Bronchial epithelial cell (primary cell): ENCODE measurements at regions not wholly inside any gene's neighbourhood (a gene's known extent, or its start where the extent isn't known, plus 50 kb on each side); places are given as distances from the start of the nearest gene placed in this dataset.

Source experiments
- DNase-seq: peaks from one replicate; pipeline ENCODE4 v3.0.0-alpha.2; 2010; ENCODE audit warnings: low read depth
- FAIRE-seq: peaks from 2 replicates; lab custom pipeline; 2011; peaks lifted over from hg19 to GRCh38; lab: Jason Lieb, UNC
- H3K27me3 ChIP-seq: 2 replicates; pipeline ENCODE4 v1.5.1; 2011; ENCODE audit warnings: low read length; ENCODE audit not compliant: control insufficient read depth, insufficient read depth
- H3K36me3 ChIP-seq: 2 replicates; pipeline ENCODE4 v1.5.1; 2011; ENCODE audit warnings: low read length; ENCODE audit not compliant: control insufficient read depth, insufficient read depth
- H3K4me3 ChIP-seq: 2 replicates; pipeline ENCODE4 v1.5.1; 2011; ENCODE audit warnings: mild to moderate bottlenecking, low read depth, low read length, control low read depth
- CTCF ChIP-seq: IDR thresholded peaks from 2 replicates; pipeline ENCODE4 v1.5.1; 2011; ENCODE audit warnings: mild to moderate bottlenecking, moderate library complexity, low read length, control low read depth, inconsistent platforms; ENCODE audit not compliant: insufficient read depth, severe bottlenecking

- TF ChIP-seq CTCF, result no peak
- FAIRE-seq (no peak), DNase-seq (peak; percentile 94)
- H3K27me3 ChIP-seq, result no peaks in the 10 kb centered on the region
- no peaks in the 10 kb centered on the region for H3K36me3 ChIP-seq
- H3K4me3 ChIP-seq, result no peak overlapping the region
Measured at GRCh38 chr1:234722904-234723720, 113.1 kb upstream of the IRF2BP2 start.

- FAIRE-seq (no peak), DNase-seq (no peak)
- no peaks in the 10 kb centered on the region for H3K36me3 ChIP-seq
- TF ChIP-seq CTCF, result no peak
- H3K27me3 ChIP-seq, result no peaks in the 10 kb centered on the region
- H3K4me3 ChIP-seq, result no peak overlapping the region
Measured at GRCh38 chr1:234722270-234722704, 112.3 kb upstream of the IRF2BP2 start.

GRCh38 chr1:234721476-234722269, 111.7 kb upstream of the IRF2BP2 start:
- DNase-seq (peak; percentile 50), FAIRE-seq (no peak)
- Histone ChIP-seq H3K27me3 (no peaks in the 10 kb centered on the region), H3K36me3 (no peaks in the 10 kb centered on the region), H3K4me3 (no peak overlapping the region)
- TF ChIP-seq CTCF, result no peak

GRCh38 chr1:234720709-234721441, 110.9 kb upstream of the IRF2BP2 start:
- TF ChIP-seq CTCF, result no peak
- no peaks in the 10 kb centered on the region for H3K36me3 ChIP-seq
- FAIRE-seq (no peak), DNase-seq (no peak)
- H3K27me3 ChIP-seq, result no peaks in the 10 kb centered on the region
- no peak overlapping the region for H3K4me3 ChIP-seq

GRCh38 chr1:234719454-234720251, 109.7 kb upstream of the IRF2BP2 start:
- H3K27me3 ChIP-seq, result no peaks in the 10 kb centered on the region
- FAIRE-seq, result no peak
- no peak for TF ChIP-seq CTCF

More at GRCh38 chr1:234719454-234720251, 109.7 kb upstream of the IRF2BP2 start:
- H3K4me3 ChIP-seq, result no peak overlapping the region
- no peaks in the 10 kb centered on the region for H3K36me3 ChIP-seq
- DNase-seq, result no peak
